ENCODE measurements at regions not wholly inside any gene's neighbourhood (a gene's known extent, or its start where the extent isn't known, plus 50 kb on each side); places are given as distances from the start of the nearest gene placed in this dataset.

GRCh38 chr2:56011624-56012023, 88.0 kb upstream of the EFEMP1 start:
- peak overlapping the region; percentile 28 for H3K27ac Mint-ChIP-seq (ENCODE audit: unreplicated experiment)
- no peaks in the 10 kb centered on the region for H3K27me3 Mint-ChIP-seq (ENCODE audit: unreplicated experiment)
- peaks cover 31% of the 10 kb centered on the region for H3K4me1 Mint-ChIP-seq (ENCODE audit: unreplicated experiment)
- DNase-seq (ENCODE audit: low spot score), result no peak
- H3K36me3 Mint-ChIP-seq (ENCODE audit: low read depth, unreplicated experiment), result no peaks in the 10 kb centered on the region
- H3K4me3 Mint-ChIP-seq (ENCODE audit: unreplicated experiment), result no peak overlapping the region
- H3K9me3 Mint-ChIP-seq (ENCODE audit: unreplicated experiment), result no peaks in the 10 kb centered on the region
- no peak for TF ChIP-seq CTCF (IDR thresholded peaks at IDR 0.05; ENCODE audit: unreplicated experiment)

DNA sequence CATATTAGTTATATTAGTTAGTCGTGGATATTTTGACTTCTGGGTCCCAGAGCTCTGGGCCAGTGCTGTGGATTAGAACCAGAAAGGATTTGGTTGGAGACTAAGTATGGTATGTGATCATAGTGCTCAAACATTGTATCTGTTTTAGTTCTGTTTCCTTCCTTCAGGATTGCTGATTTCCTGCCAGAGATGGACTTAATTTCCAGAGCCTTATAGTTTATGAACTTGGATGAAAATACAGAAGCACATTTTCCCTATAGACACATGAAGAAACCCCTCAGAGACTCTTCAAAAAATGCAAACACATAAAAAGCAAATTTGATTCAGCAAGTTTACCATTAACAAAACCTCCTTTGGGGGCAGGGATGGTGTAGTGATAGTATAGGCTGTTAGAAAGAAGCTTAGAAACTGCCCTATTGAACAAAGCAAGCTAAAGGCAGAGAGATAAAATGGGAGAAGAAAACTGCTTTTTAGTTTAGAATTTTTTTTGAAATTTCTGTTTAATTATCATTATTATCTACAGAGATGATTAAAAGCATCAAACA, 88.7 kb upstream of the EFEMP1 start:
- Mint-ChIP-seq H3K4me3 (ENCODE audit: unreplicated experiment) (no peak overlapping the region), H3K36me3 (ENCODE audit: low read depth, unreplicated experiment) (no peaks in the 10 kb centered on the region), H3K4me1 (ENCODE audit: unreplicated experiment) (peaks cover 31% of the 10 kb centered on the region), H3K27ac (ENCODE audit: unreplicated experiment) (peak overlapping the region; percentile 91), H3K9me3 (ENCODE audit: unreplicated experiment) (no peaks in the 10 kb centered on the region), H3K27me3 (ENCODE audit: unreplicated experiment) (no peaks in the 10 kb centered on the region)
- no peak for DNase-seq (ENCODE audit: low spot score)
- TF ChIP-seq CTCF (IDR thresholded peaks at IDR 0.05; ENCODE audit: unreplicated experiment), result no peak

- H3K36me3 Mint-ChIP-seq (ENCODE audit: low read depth, unreplicated experiment), result no peaks in the 10 kb centered on the region
- peak overlapping the region; percentile 92 for H3K27ac Mint-ChIP-seq (ENCODE audit: unreplicated experiment)
- H3K27me3 Mint-ChIP-seq (ENCODE audit: unreplicated experiment), result no peaks in the 10 kb centered on the region
- TF ChIP-seq CTCF (IDR thresholded peaks at IDR 0.05; ENCODE audit: unreplicated experiment), result no peak
- peaks cover 42% of the 10 kb centered on the region for H3K4me1 Mint-ChIP-seq (ENCODE audit: unreplicated experiment)
- no peak overlapping the region for H3K4me3 Mint-ChIP-seq (ENCODE audit: unreplicated experiment)
- H3K9me3 Mint-ChIP-seq (ENCODE audit: unreplicated experiment), result no peaks in the 10 kb centered on the region
- no peak for DNase-seq (ENCODE audit: low spot score)
These were observed 89.9 kb upstream of the EFEMP1 start for GRCh38 chr2:56013475-56013874.

- no peak overlapping the region for H3K4me3 Mint-ChIP-seq (ENCODE audit: unreplicated experiment)
- H3K27ac Mint-ChIP-seq (ENCODE audit: unreplicated experiment), result peak overlapping the region; percentile 92
- no peaks in the 10 kb centered on the region for H3K27me3 Mint-ChIP-seq (ENCODE audit: unreplicated experiment)
- DNase-seq (ENCODE audit: low spot score), result no peak
- TF ChIP-seq CTCF (IDR thresholded peaks at IDR 0.05; ENCODE audit: unreplicated experiment), result no peak
- peaks cover 43% of the 10 kb centered on the region for H3K4me1 Mint-ChIP-seq (ENCODE audit: unreplicated experiment)
- H3K36me3 Mint-ChIP-seq (ENCODE audit: low read depth, unreplicated experiment), result no peaks in the 10 kb centered on the region
- no peaks in the 10 kb centered on the region for H3K9me3 Mint-ChIP-seq (ENCODE audit: unreplicated experiment)
These were observed 90.6 kb upstream of the EFEMP1 start for GRCh38 chr2:56014046-56014730.

DNA sequence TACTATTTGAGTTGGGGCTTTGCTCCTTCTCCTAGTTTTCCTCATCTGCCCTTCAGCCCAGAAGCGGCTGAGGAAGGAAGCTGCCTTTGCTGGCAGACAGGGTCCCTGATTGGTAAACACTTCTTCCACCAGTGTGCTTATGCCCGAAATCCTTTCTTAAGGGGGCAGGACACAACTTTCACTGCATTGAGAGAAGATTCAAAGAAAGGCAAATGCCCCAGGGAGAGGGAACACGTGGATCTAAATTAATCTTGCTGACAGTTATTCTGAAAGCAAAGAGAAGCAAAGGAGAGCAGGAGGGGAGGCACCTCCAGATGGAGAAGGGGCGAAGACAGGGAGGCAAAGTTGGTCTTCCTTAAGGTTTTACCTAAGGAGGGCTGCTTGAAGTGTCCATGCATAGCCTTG, 92.1 kb upstream of the EFEMP1 start:
- no peaks in the 10 kb centered on the region for H3K27me3 Mint-ChIP-seq (ENCODE audit: unreplicated experiment)
- no peak overlapping the region for H3K4me3 Mint-ChIP-seq (ENCODE audit: unreplicated experiment)
- TF ChIP-seq CTCF (IDR thresholded peaks at IDR 0.05; ENCODE audit: unreplicated experiment), result no peak
- H3K27ac Mint-ChIP-seq (ENCODE audit: unreplicated experiment), result peak overlapping the region; percentile 92
- no peaks in the 10 kb centered on the region for H3K36me3 Mint-ChIP-seq (ENCODE audit: low read depth, unreplicated experiment)
- H3K4me1 Mint-ChIP-seq (ENCODE audit: unreplicated experiment), result peaks cover 50% of the 10 kb centered on the region
- peak; percentile 30 for DNase-seq (ENCODE audit: low spot score)
- H3K9me3 Mint-ChIP-seq (ENCODE audit: unreplicated experiment), result no peaks in the 10 kb centered on the region
